IMR-90 (cell line): ENCODE measurements at regions not wholly inside any gene's neighbourhood (a gene's known extent, or its start where the extent isn't known, plus 50 kb on each side); places are given as distances from the start of the nearest gene placed in this dataset.

Experiments used
- ATAC-seq: fragments of 200-7000 bp; cut with Tn5 transposase; 2 replicates; pipeline ENCODE4 v1.9.1; 2020; ENCODE audit warnings: low read depth, mild to moderate bottlenecking, moderate library complexity
- BruUV-seq: library from RNA; stranded (reverse); fragments of 400-500 nt; replicated peaks from 2 replicates; lab custom pipeline; 2021; lab: Mats Ljungman, UMichigan
- CTCF ChIA-PET: fragments of 300-600 bp; formaldehyde crosslinking; extraction: SDS; loops from one replicate; lab custom pipeline; 2021; ENCODE audit warnings: antibody characterized with exemption; lab: Yijun Ruan, JAX
- POLR2A ChIA-PET: fragments of 300-600 bp; sonication (Branson Sonifier 250); formaldehyde crosslinking; loops from one replicate; lab custom pipeline; 2022; ENCODE audit warnings: antibody characterized with exemption; ENCODE audit not compliant: unreplicated experiment; lab: Charles Lee
- DNase-seq: peaks from one replicate; pipeline ENCODE4 v3.0.0; 2013
- H2AFZ ChIP-seq: replicated peaks from 2 replicates; pipeline ENCODE3; 2013; ENCODE audit warnings: low read length, mild to moderate bottlenecking; ENCODE audit not compliant: poor library complexity
- H2AK5ac ChIP-seq: 2 replicates; pipeline ENCODE4 v1.6.1; 2013; ENCODE audit warnings: low read depth, low read length, inconsistent platforms
- H2AK9ac ChIP-seq: replicated peaks from 2 replicates; pipeline ENCODE3; 2013; ENCODE audit warnings: mild to moderate bottlenecking, low read depth, low read length, moderate library complexity; ENCODE audit not compliant: poor library complexity
- H2BK120ac ChIP-seq: 2 replicates; pipeline ENCODE4 v1.6.1; 2013; ENCODE audit warnings: low read depth, low read length, inconsistent platforms
- H2BK15ac ChIP-seq: 3 replicates; pipeline ENCODE4 v1.6.1; 2013; ENCODE audit warnings: low read depth, low read length, inconsistent platforms
- H2BK20ac ChIP-seq: 2 replicates; pipeline ENCODE4 v1.6.1; 2013; ENCODE audit warnings: low read depth, mild to moderate bottlenecking, inconsistent platforms, low read length, moderate library complexity
- H2BK5ac ChIP-seq: 2 replicates; pipeline ENCODE4 v1.6.1; 2013; ENCODE audit warnings: mild to moderate bottlenecking, low read depth, low read length, inconsistent platforms; ENCODE audit not compliant: poor library complexity, severe bottlenecking
- H3K14ac ChIP-seq: replicated peaks from 2 replicates; pipeline ENCODE4 v1.6.1; 2013; ENCODE audit warnings: low read depth, low read length, inconsistent platforms
- H3K18ac ChIP-seq: 2 replicates; pipeline ENCODE4 v1.6.1; 2013; ENCODE audit warnings: low read depth, low read length, control low read depth
- H3K23ac ChIP-seq: 2 replicates; pipeline ENCODE4 v1.6.1; 2013; ENCODE audit warnings: low read depth, low read length, inconsistent platforms
- H3K27ac ChIP-seq: 2 replicates; pipeline ENCODE4 v1.5.1; 2013; ENCODE audit warnings: mild to moderate bottlenecking, control low read depth, low read length; ENCODE audit not compliant: insufficient read depth
- H3K27me3 ChIP-seq: 2 replicates; pipeline ENCODE4 v1.6.1; 2013; ENCODE audit warnings: low read length; ENCODE audit not compliant: control insufficient read depth, insufficient read depth
- H3K36me3 ChIP-seq: 2 replicates; pipeline ENCODE4 v1.6.1; 2013; ENCODE audit warnings: low read length, mixed read lengths; ENCODE audit not compliant: control insufficient read depth, insufficient read depth
- H3K4ac ChIP-seq: 2 replicates; pipeline ENCODE4 v1.6.1; 2013; ENCODE audit warnings: low read depth, low read length, inconsistent platforms
- H3K4me1 ChIP-seq: 2 replicates; pipeline ENCODE4 v1.6.1; 2013; ENCODE audit warnings: low read length, mixed read lengths; ENCODE audit not compliant: control insufficient read depth, insufficient read depth
- H3K4me2 ChIP-seq: 2 replicates; pipeline ENCODE4 v1.6.1; 2013; ENCODE audit warnings: low read depth, mild to moderate bottlenecking, control low read depth, low read length, moderate library complexity
- H3K4me3 ChIP-seq: 2 replicates; pipeline ENCODE4 v1.5.1; 2013; ENCODE audit warnings: low read depth, mild to moderate bottlenecking, control low read depth, low read length, moderate library complexity; ENCODE audit not compliant: insufficient read depth
- H3K56ac ChIP-seq: 2 replicates; pipeline ENCODE4 v1.6.1; 2013; ENCODE audit warnings: low read length, inconsistent platforms; ENCODE audit not compliant: insufficient read depth; ENCODE audit errors: extremely low read depth
- H3K79me1 ChIP-seq, 2 experiments: 2 replicates each; pipeline ENCODE4 v1.6.1; 2013; ENCODE audit warnings: low read length in 2 of 2, inconsistent platforms in 1 of 2, low read depth in 1 of 2
- H3K9ac ChIP-seq: 2 replicates; pipeline ENCODE4 v1.6.1; 2013; ENCODE audit warnings: low read depth, low read length, control low read depth
- H3K9me1 ChIP-seq: 2 replicates; pipeline ENCODE4 v1.6.1; 2013; ENCODE audit warnings: low read length, inconsistent platforms; ENCODE audit not compliant: insufficient read depth
- H3K9me3 ChIP-seq: 2 replicates; pipeline ENCODE4 v1.6.1; 2013; ENCODE audit warnings: low read length; ENCODE audit not compliant: control insufficient read depth, insufficient read depth
- H4K20me1 ChIP-seq: 2 replicates; pipeline ENCODE4 v1.6.1; 2013; ENCODE audit warnings: low read length, inconsistent platforms; ENCODE audit not compliant: insufficient read depth
- H4K5ac ChIP-seq: 2 replicates; pipeline ENCODE4 v1.6.1; 2013; ENCODE audit warnings: mild to moderate bottlenecking, low read depth, low read length, control low read depth
- H4K8ac ChIP-seq, 2 experiments: 2 replicates each; pipeline ENCODE4 v1.6.1; 2013; ENCODE audit warnings: low read depth in 2 of 2, low read length in 2 of 2, control low read depth in 1 of 2, inconsistent platforms in 1 of 2
- H4K91ac ChIP-seq: 2 replicates; pipeline ENCODE4 v1.6.1; 2013; ENCODE audit warnings: low read depth, low read length, inconsistent platforms; ENCODE audit not compliant: insufficient read depth
- BHLHE40 ChIP-seq: fragments of 150-350 bp; IDR thresholded peaks from 2 replicates; pipeline ENCODE4 v1.6.1; 2016; ENCODE audit warnings: mild to moderate bottlenecking, low read depth, low read length
- CEBPB ChIP-seq: IDR thresholded peaks from 2 replicates; pipeline ENCODE4 v1.6.1; 2012; ENCODE audit warnings: low read depth, low read length, improper control_type of control experiment
- CHD1 ChIP-seq: IDR thresholded peaks from 2 replicates; pipeline ENCODE4 v1.6.1; 2012; ENCODE audit warnings: low read depth, low read length, improper control_type of control experiment
- FOS ChIP-seq: fragments of 150-350 bp; IDR thresholded peaks from 2 replicates; pipeline ENCODE4 v1.6.1; 2016; ENCODE audit warnings: low read depth, low read length
- MAFK ChIP-seq: IDR thresholded peaks from 2 replicates; pipeline ENCODE4 v1.6.1; 2012; ENCODE audit warnings: low read depth, low read length, improper control_type of control experiment
- MAZ ChIP-seq: IDR thresholded peaks from 2 replicates; pipeline ENCODE4 v1.6.1; 2012; ENCODE audit warnings: low read depth, mild to moderate bottlenecking, low read length, improper control_type of control experiment, moderate library complexity, borderline replicate concordance
- MXI1 ChIP-seq: IDR thresholded peaks from 2 replicates; pipeline ENCODE4 v1.6.1; 2012; ENCODE audit warnings: low read depth, mild to moderate bottlenecking, low read length, moderate library complexity, borderline replicate concordance
- NFE2L2 ChIP-seq: fragments of 150-350 bp; IDR thresholded peaks from 2 replicates; pipeline ENCODE4 v1.6.1; 2016; ENCODE audit warnings: low read depth, mild to moderate bottlenecking, low read length
- POLR2A ChIP-seq: IDR thresholded peaks from 2 replicates; pipeline ENCODE4 v1.6.1; 2012; ENCODE audit warnings: mild to moderate bottlenecking, low read depth, low read length
- RAD21 ChIP-seq: IDR thresholded peaks from 2 replicates; pipeline ENCODE4 v1.6.1; 2012; ENCODE audit warnings: low read length, improper control_type of control experiment
- RCOR1 ChIP-seq: IDR thresholded peaks from 2 replicates; pipeline ENCODE4 v1.6.1; 2012; ENCODE audit warnings: mild to moderate bottlenecking, low read length, improper control_type of control experiment; ENCODE audit not compliant: insufficient replicate concordance
- RFX5 ChIP-seq: IDR thresholded peaks from 2 replicates; pipeline ENCODE4 v1.8.0; 2012; ENCODE audit warnings: low read depth, mild to moderate bottlenecking, low read length, moderate library complexity
- SMC3 ChIP-seq: fragments of 150-350 bp; IDR thresholded peaks from 2 replicates; pipeline ENCODE4 v1.6.1; 2016; ENCODE audit warnings: low read depth, mild to moderate bottlenecking, antibody characterized with exemption, low read length, moderate library complexity
- WGBS, 2 experiments: methylation state at CpG; one replicate each; pipeline versions ENCODE4 v1.1.5 to v1.1.7; 2013; ENCODE audit warnings: missing lambda C conversion rate in 2 of 2; ENCODE audit not compliant: insufficient read length in 1 of 2; ENCODE audit errors: extremely low coverage in 2 of 2; 5-methylcytosine and 5-hydroxymethylcytosine counted together
- dilution Hi-C: fragments of 300-500 bp; cut with HindIII; formaldehyde crosslinking; loops from one replicate; pipeline ENCODE4 v1.14.3; 2018; ENCODE audit warnings: low sequenced_read_pairs; ENCODE audit not compliant: unreplicated experiment
- in situ Hi-C: fragments of 300-500 bp; cut with MboI; formaldehyde crosslinking; loops from 3 replicates; pipeline ENCODE4 v1.14.3; 2019; ENCODE audit warnings: low sequenced_read_pairs, inconsistent platforms, mixed read lengths
- intact Hi-C: fragments of 100-400 bp; cut with micrococcal nuclease; formaldehyde crosslinking; loops from 2 replicates; pipeline ENCODE4 v1.10.0; 2022
- TF ChIP-seq, protein P1 (sequence below): fragments of 150-350 bp; IDR thresholded peaks from 2 replicates; pipeline ENCODE4 v1.6.1; 2017; ENCODE audit warnings: mild to moderate bottlenecking, antibody characterized with exemption, low read length, low read depth
- TF ChIP-seq, protein P2 (sequence below): fragments of 150-350 bp; IDR thresholded peaks from 2 replicates; pipeline ENCODE4 v1.6.1; 2016; ENCODE audit warnings: low read depth, mild to moderate bottlenecking, low read length, moderate library complexity, borderline replicate concordance
- TF ChIP-seq, protein P3 (sequence below): conservative IDR thresholded peaks from 2 replicates; pipeline ENCODE4 v1.5.1; 2012; ENCODE audit warnings: mild to moderate bottlenecking, low read depth, low read length, improper control_type of control experiment

DNA sequence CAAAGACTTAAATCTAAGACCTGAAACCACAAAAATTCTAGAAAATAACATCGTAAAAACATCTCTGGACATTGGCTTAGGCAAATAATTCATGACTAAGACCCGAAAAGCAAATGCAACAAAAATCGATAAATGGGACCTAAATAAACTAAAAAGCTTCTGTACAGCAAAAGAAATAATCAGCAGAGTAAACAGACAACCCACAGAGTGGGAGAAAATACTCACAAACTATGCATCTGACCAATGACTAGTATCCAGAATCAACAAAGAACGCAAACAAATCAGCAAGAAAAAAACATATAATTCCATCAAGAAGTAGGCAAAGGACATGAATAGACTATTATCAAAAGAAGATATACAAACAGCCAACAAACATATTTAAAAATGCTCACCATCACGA lies 749.4 kb downstream of the PLOD2 start:
- no peaks in the 10 kb centered on the region for H3K9me1 ChIP-seq
- H2BK15ac ChIP-seq: no peak overlapping the region
- H3K4me2 ChIP-seq: no peak overlapping the region
- no peaks in the 10 kb centered on the region for H3K4me1 ChIP-seq
- H3K79me1 ChIP-seq: no peaks in the 10 kb centered on the region
- in situ Hi-C loops (no loop called here), dilution Hi-C loops (no loop called here), intact Hi-C loops (no loop called here)
- H3K27me3 ChIP-seq: no peaks in the 10 kb centered on the region
- no peak overlapping the region for H4K8ac ChIP-seq
- no peak overlapping the region for H3K18ac ChIP-seq
- H3K36me3 ChIP-seq: no peaks in the 10 kb centered on the region
- no TSS peak for BruUV-seq
- POLR2A ChIA-PET: no interaction called here
- no peak overlapping the region for H2BK5ac ChIP-seq
- WGBS, 2 experiments: no CpG with 5 or more reads among the region's 5 CpGs
- no peak overlapping the region for H4K91ac ChIP-seq
- ATAC-seq (no peak), DNase-seq (no peak)
- no peak overlapping the region for H2AFZ ChIP-seq
- 0 out of 2 replicates have a peak, but pooled peaks cover 2% of the 10 kb centered on the region for H3K9me3 ChIP-seq
- H2AK5ac ChIP-seq: no peak overlapping the region
- no peak overlapping the region for H3K14ac ChIP-seq
- H3K56ac ChIP-seq: no peak overlapping the region
- CTCF ChIA-PET: no interaction called here
- H4K20me1 ChIP-seq: no peaks in the 10 kb centered on the region
- H2BK20ac ChIP-seq: no peak overlapping the region
- TF ChIP-seq POLR2A: no peak
- no peak for TF ChIP-seq RFX5
- TF ChIP-seq BHLHE40: no peak
- no peak for TF ChIP-seq CEBPB
- TF ChIP-seq RCOR1: no peak
- TF ChIP-seq MAZ: no peak
- no peak for TF ChIP-seq RAD21
- TF ChIP-seq SMC3: no peak
- TF ChIP-seq, protein P1, sequence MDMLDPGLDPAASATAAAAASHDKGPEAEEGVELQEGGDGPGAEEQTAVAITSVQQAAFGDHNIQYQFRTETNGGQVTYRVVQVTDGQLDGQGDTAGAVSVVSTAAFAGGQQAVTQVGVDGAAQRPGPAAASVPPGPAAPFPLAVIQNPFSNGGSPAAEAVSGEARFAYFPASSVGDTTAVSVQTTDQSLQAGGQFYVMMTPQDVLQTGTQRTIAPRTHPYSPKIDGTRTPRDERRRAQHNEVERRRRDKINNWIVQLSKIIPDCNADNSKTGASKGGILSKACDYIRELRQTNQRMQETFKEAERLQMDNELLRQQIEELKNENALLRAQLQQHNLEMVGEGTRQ: no peak
- no peak for TF ChIP-seq MXI1
- no peak for TF ChIP-seq MAFK
- TF ChIP-seq FOS: no peak
- TF ChIP-seq CHD1: no peak
- TF ChIP-seq, protein P2, sequence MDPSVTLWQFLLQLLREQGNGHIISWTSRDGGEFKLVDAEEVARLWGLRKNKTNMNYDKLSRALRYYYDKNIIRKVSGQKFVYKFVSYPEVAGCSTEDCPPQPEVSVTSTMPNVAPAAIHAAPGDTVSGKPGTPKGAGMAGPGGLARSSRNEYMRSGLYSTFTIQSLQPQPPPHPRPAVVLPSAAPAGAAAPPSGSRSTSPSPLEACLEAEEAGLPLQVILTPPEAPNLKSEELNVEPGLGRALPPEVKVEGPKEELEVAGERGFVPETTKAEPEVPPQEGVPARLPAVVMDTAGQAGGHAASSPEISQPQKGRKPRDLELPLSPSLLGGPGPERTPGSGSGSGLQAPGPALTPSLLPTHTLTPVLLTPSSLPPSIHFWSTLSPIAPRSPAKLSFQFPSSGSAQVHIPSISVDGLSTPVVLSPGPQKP: no peak
- no peak for TF ChIP-seq NFE2L2
- TF ChIP-seq, protein P3, sequence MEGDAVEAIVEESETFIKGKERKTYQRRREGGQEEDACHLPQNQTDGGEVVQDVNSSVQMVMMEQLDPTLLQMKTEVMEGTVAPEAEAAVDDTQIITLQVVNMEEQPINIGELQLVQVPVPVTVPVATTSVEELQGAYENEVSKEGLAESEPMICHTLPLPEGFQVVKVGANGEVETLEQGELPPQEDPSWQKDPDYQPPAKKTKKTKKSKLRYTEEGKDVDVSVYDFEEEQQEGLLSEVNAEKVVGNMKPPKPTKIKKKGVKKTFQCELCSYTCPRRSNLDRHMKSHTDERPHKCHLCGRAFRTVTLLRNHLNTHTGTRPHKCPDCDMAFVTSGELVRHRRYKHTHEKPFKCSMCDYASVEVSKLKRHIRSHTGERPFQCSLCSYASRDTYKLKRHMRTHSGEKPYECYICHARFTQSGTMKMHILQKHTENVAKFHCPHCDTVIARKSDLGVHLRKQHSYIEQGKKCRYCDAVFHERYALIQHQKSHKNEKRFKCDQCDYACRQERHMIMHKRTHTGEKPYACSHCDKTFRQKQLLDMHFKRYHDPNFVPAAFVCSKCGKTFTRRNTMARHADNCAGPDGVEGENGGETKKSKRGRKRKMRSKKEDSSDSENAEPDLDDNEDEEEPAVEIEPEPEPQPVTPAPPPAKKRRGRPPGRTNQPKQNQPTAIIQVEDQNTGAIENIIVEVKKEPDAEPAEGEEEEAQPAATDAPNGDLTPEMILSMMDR: no peak
- H3K23ac ChIP-seq: no peak overlapping the region
- H2BK120ac ChIP-seq: no peak overlapping the region
- no peak overlapping the region for H3K27ac ChIP-seq
- no peak overlapping the region for H3K4me3 ChIP-seq
- H2AK9ac ChIP-seq: no peak overlapping the region
- H3K4ac ChIP-seq: no peak overlapping the region
- no peak overlapping the region for H3K9ac ChIP-seq
- no peak overlapping the region for H4K5ac ChIP-seq
